ENCODE measurements at regions not wholly inside any gene's neighbourhood (a gene's known extent, or its start where the extent isn't known, plus 50 kb on each side); places are given as distances from the start of the nearest gene placed in this dataset.

DNA sequence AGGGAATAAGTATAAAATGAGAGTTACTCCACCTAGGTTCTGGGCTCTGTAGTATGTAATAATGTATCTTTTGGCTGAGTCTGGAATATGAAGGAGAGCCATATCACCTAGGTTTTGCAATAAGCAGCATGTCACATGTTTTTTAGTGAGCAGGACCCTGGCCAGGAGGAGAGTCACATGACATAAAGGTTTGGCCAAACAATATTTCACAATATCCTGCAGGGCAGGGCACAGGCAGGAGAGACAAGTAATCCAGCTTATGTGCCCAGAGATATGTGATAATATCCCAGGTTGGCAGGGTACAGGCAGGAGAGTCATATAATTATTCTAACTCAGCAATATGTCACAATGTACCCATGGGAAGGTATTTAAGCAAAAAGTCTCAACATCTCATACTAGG, 1169.6 kb upstream of the AMELY start:
- no peaks in the 10 kb centered on the region for H3K9me3 ChIP-seq (ENCODE audit: control insufficient read depth, low read length)
- no peak overlapping the region for H3K27ac ChIP-seq (ENCODE audit: low read length, poor library complexity, severe bottlenecking)
- H4K91ac ChIP-seq (ENCODE audit: low read length) = no peak overlapping the region
- no peak overlapping the region for H3K9ac ChIP-seq (ENCODE audit: low read length)
- H2BK5ac ChIP-seq (ENCODE audit: low read depth, low read length, poor library complexity, severe bottlenecking) = no peak overlapping the region
- no peak overlapping the region for H2BK15ac ChIP-seq (ENCODE audit: low read depth, poor library complexity, severe bottlenecking)
- no peak overlapping the region for H3K23ac ChIP-seq (ENCODE audit: low read length in 2 of 2)
- H3K36me3 ChIP-seq (ENCODE audit: control insufficient read depth in 1 of 2, insufficient read depth in 2 of 2, low read depth in 1 of 2, low read length in 2 of 2) = no peaks in the 10 kb centered on the region
- no peak overlapping the region for H3K4me3 ChIP-seq (ENCODE audit: insufficient read depth in 1 of 2, low read depth in 1 of 2, low read length in 2 of 2)
- H2BK120ac ChIP-seq (ENCODE audit: low read depth, low read length) = no peak overlapping the region
- DNase-seq = no peak
- H2AFZ ChIP-seq (ENCODE audit: low read depth, low read length) = no peak overlapping the region
- no peak overlapping the region for H3K14ac ChIP-seq (ENCODE audit: low read length in 2 of 2)
- no peaks in the 10 kb centered on the region for H3K4me1 ChIP-seq (ENCODE audit: control insufficient read depth, insufficient read depth, low read depth, low read length)
- H2AK5ac ChIP-seq (ENCODE audit: low read length, severe bottlenecking) = no peak overlapping the region
- no peak overlapping the region for H3K4ac ChIP-seq (ENCODE audit: low read depth in 1 of 2, low read length in 2 of 2)
- H3K18ac ChIP-seq (ENCODE audit: low read depth in 1 of 2, low read length in 2 of 2) = no peak overlapping the region
- H3K79me1 ChIP-seq (replicated peaks; ENCODE audit: low read length, poor library complexity, severe bottlenecking) = no peaks in the 10 kb centered on the region
- no peak overlapping the region for H4K8ac ChIP-seq (ENCODE audit: low read length)
- H3K4me2 ChIP-seq (ENCODE audit: low read length, poor library complexity, severe bottlenecking) = no peak overlapping the region
- no peak overlapping the region for H2BK12ac ChIP-seq (ENCODE audit: low read length in 2 of 2)
- no peaks in the 10 kb centered on the region for H3K27me3 ChIP-seq (ENCODE audit: control insufficient read depth in 1 of 2, insufficient read depth in 1 of 2, low read length in 2 of 2)

DNA sequence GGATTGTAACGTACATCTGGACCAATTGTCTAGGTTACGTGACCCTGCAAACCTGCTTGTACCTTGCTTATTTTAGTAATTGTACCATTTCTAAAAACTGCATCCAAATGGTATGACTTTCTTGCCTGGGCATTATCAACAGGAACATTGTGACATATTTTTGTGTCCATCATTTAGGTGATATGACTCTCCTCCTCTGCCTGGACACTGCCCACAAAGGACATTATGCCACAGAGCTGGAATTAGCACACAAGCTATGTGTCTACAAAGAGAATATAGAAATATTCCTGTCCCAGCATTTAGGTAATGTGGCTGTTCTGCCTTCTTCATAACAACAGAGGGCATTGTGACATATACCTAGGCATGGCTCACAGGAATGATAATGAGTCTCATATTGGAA, 1153.7 kb upstream of the AMELY start:
- Histone ChIP-seq H3K27me3 (ENCODE audit: control insufficient read depth in 1 of 2, insufficient read depth in 1 of 2, low read length in 2 of 2) (no peaks in the 10 kb centered on the region), H2BK12ac (ENCODE audit: low read length in 2 of 2) (no peak overlapping the region), H2AFZ (ENCODE audit: low read depth, low read length) (no peak overlapping the region), H3K4me3 (ENCODE audit: insufficient read depth in 1 of 2, low read depth in 1 of 2, low read length in 2 of 2) (no peak overlapping the region), H2AK5ac (ENCODE audit: low read length, severe bottlenecking) (no peak overlapping the region), H3K4me2 (ENCODE audit: low read length, poor library complexity, severe bottlenecking) (no peak overlapping the region), H3K4ac (ENCODE audit: low read depth in 1 of 2, low read length in 2 of 2) (no peak overlapping the region), H2BK120ac (ENCODE audit: low read depth, low read length) (no peak overlapping the region), H3K9ac (ENCODE audit: low read length) (no peak overlapping the region), H4K8ac (ENCODE audit: low read length) (no peak overlapping the region), H3K14ac (ENCODE audit: low read length in 2 of 2) (no peak overlapping the region), H3K18ac (ENCODE audit: low read depth in 1 of 2, low read length in 2 of 2) (no peak overlapping the region), H3K79me1 (replicated peaks; ENCODE audit: low read length, poor library complexity, severe bottlenecking) (no peaks in the 10 kb centered on the region), H3K4me1 (ENCODE audit: control insufficient read depth, insufficient read depth, low read depth, low read length) (no peaks in the 10 kb centered on the region), H3K9me3 (ENCODE audit: control insufficient read depth, low read length) (no peaks in the 10 kb centered on the region), H2BK5ac (ENCODE audit: low read depth, low read length, poor library complexity, severe bottlenecking) (no peak overlapping the region), H3K23ac (ENCODE audit: low read length in 2 of 2) (no peak overlapping the region), H3K36me3 (ENCODE audit: control insufficient read depth in 1 of 2, insufficient read depth in 2 of 2, low read depth in 1 of 2, low read length in 2 of 2) (no peaks in the 10 kb centered on the region), H3K27ac (ENCODE audit: low read length, poor library complexity, severe bottlenecking) (no peak overlapping the region), H2BK15ac (ENCODE audit: low read depth, poor library complexity, severe bottlenecking) (no peak overlapping the region), H4K91ac (ENCODE audit: low read length) (no peak overlapping the region)
- DNase-seq = no peak
- WGBS = 50% methylated on average over 2 of the region's 2 CpGs

DNA sequence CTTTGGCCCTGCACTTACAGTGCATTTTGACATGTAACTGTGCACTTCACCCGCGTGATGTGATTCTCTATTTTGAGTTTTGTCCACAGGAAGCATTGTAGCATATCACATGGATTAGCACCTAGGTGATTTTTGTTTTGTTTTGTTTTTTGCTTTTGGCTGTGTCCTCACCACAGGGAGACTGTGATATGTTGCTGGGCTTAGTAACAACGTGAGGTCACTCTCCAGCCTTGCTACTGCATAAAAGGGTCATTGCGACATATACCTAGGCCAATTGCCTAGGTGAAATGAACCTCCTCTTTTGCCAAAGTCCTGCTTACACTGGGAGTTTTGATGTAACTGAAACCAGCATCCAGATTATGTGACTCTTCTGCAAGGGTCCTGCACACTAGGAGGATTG, 1152.9 kb upstream of the AMELY start:
- Histone ChIP-seq H3K4me2 (ENCODE audit: low read length, poor library complexity, severe bottlenecking) (no peak overlapping the region), H2BK12ac (ENCODE audit: low read length in 2 of 2) (no peak overlapping the region), H4K8ac (ENCODE audit: low read length) (no peak overlapping the region), H4K91ac (ENCODE audit: low read length) (no peak overlapping the region), H3K27ac (ENCODE audit: low read length, poor library complexity, severe bottlenecking) (no peak overlapping the region), H2BK15ac (ENCODE audit: low read depth, poor library complexity, severe bottlenecking) (no peak overlapping the region), H3K4me1 (ENCODE audit: control insufficient read depth, insufficient read depth, low read depth, low read length) (no peaks in the 10 kb centered on the region), H3K18ac (ENCODE audit: low read depth in 1 of 2, low read length in 2 of 2) (no peak overlapping the region), H3K4ac (ENCODE audit: low read depth in 1 of 2, low read length in 2 of 2) (no peak overlapping the region), H3K27me3 (ENCODE audit: control insufficient read depth in 1 of 2, insufficient read depth in 1 of 2, low read length in 2 of 2) (no peaks in the 10 kb centered on the region), H2AFZ (ENCODE audit: low read depth, low read length) (no peak overlapping the region), H3K9me3 (ENCODE audit: control insufficient read depth, low read length) (no peaks in the 10 kb centered on the region), H3K23ac (ENCODE audit: low read length in 2 of 2) (no peak overlapping the region), H3K14ac (ENCODE audit: low read length in 2 of 2) (no peak overlapping the region), H3K79me1 (replicated peaks; ENCODE audit: low read length, poor library complexity, severe bottlenecking) (no peaks in the 10 kb centered on the region), H3K36me3 (ENCODE audit: control insufficient read depth in 1 of 2, insufficient read depth in 2 of 2, low read depth in 1 of 2, low read length in 2 of 2) (no peaks in the 10 kb centered on the region), H2BK120ac (ENCODE audit: low read depth, low read length) (no peak overlapping the region), H2AK5ac (ENCODE audit: low read length, severe bottlenecking) (no peak overlapping the region), H3K9ac (ENCODE audit: low read length) (no peak overlapping the region), H2BK5ac (ENCODE audit: low read depth, low read length, poor library complexity, severe bottlenecking) (no peak overlapping the region), H3K4me3 (ENCODE audit: insufficient read depth in 1 of 2, low read depth in 1 of 2, low read length in 2 of 2) (no peak overlapping the region)
- 51% methylated on average over 4 of the region's 4 CpGs for WGBS
- DNase-seq = no peak

DNA sequence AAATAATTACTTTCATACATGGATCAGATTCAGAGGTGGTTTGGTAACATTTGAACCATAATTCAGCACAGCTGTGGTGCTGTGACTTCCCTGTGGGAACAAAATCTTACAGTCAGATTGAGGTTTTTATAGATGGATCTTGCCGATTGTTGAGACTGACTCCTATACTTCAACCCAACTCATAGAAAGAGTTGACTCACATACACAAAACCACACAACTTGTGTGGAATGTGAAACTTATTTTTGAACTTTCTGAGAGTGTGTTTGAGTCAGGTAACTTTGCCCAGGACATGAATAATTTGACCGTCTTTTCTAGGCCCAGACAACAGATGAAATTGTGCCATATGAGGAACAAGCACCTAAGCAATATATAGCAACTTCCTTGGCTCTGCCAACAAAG, 1152.4 kb upstream of the AMELY start:
- Histone ChIP-seq H3K4me1 (ENCODE audit: control insufficient read depth, insufficient read depth, low read depth, low read length) (no peaks in the 10 kb centered on the region), H3K79me1 (replicated peaks; ENCODE audit: low read length, poor library complexity, severe bottlenecking) (no peaks in the 10 kb centered on the region), H3K18ac (ENCODE audit: low read depth in 1 of 2, low read length in 2 of 2) (no peak overlapping the region), H3K4me2 (ENCODE audit: low read length, poor library complexity, severe bottlenecking) (no peak overlapping the region), H2BK15ac (ENCODE audit: low read depth, poor library complexity, severe bottlenecking) (no peak overlapping the region), H3K9me3 (ENCODE audit: control insufficient read depth, low read length) (no peaks in the 10 kb centered on the region), H3K4me3 (ENCODE audit: insufficient read depth in 1 of 2, low read depth in 1 of 2, low read length in 2 of 2) (no peak overlapping the region), H4K8ac (ENCODE audit: low read length) (no peak overlapping the region), H2BK5ac (ENCODE audit: low read depth, low read length, poor library complexity, severe bottlenecking) (no peak overlapping the region), H3K27ac (ENCODE audit: low read length, poor library complexity, severe bottlenecking) (no peak overlapping the region), H4K91ac (ENCODE audit: low read length) (no peak overlapping the region), H2BK120ac (ENCODE audit: low read depth, low read length) (no peak overlapping the region), H2BK12ac (ENCODE audit: low read length in 2 of 2) (no peak overlapping the region), H3K23ac (ENCODE audit: low read length in 2 of 2) (no peak overlapping the region), H2AK5ac (ENCODE audit: low read length, severe bottlenecking) (no peak overlapping the region), H3K36me3 (ENCODE audit: control insufficient read depth in 1 of 2, insufficient read depth in 2 of 2, low read depth in 1 of 2, low read length in 2 of 2) (no peaks in the 10 kb centered on the region), H3K9ac (ENCODE audit: low read length) (no peak overlapping the region), H2AFZ (ENCODE audit: low read depth, low read length) (no peak overlapping the region), H3K4ac (ENCODE audit: low read depth in 1 of 2, low read length in 2 of 2) (no peak overlapping the region), H3K27me3 (ENCODE audit: control insufficient read depth in 1 of 2, insufficient read depth in 1 of 2, low read length in 2 of 2) (no peaks in the 10 kb centered on the region), H3K14ac (ENCODE audit: low read length in 2 of 2) (no peak overlapping the region)
- WGBS = no CpG with 5 or more reads among the region's 2 CpGs
- no peak for DNase-seq
